Mesenchymal stem cell (in vitro differentiated cells and primary cell): ENCODE measurements at regions not wholly inside any gene's neighbourhood (a gene's known extent, or its start where the extent isn't known, plus 50 kb on each side); places are given as distances from the start of the nearest gene placed in this dataset.
"Not testable (repeated sequence)": the region's sequence is repeated elsewhere in the genome, so short reads cannot be mapped to it uniquely, and the experiment has no call there.

Experiments used
- DNase-seq: peaks from one replicate; pipeline ENCODE4 v3.0.0-alpha.2; 2013
- H2AFZ ChIP-seq: one replicate; pipeline ENCODE4 v1.6.1; 2013; ENCODE audit warnings: low read depth, mild to moderate bottlenecking, control low read depth, inconsistent platforms, low read length, moderate library complexity
- H2AK5ac ChIP-seq: 2 replicates; pipeline ENCODE4 v1.6.1; 2013; ENCODE audit warnings: low read length, moderate library complexity, mild to moderate bottlenecking, inconsistent platforms; ENCODE audit not compliant: severe bottlenecking
- H2BK120ac ChIP-seq: one replicate; pipeline ENCODE4 v1.6.1; 2013; ENCODE audit warnings: low read depth, mild to moderate bottlenecking, inconsistent platforms, low read length, moderate library complexity
- H2BK12ac ChIP-seq, 2 experiments: one replicate each; pipeline ENCODE4 v1.6.1; 2013; ENCODE audit warnings: inconsistent platforms in 2 of 2, low read length in 2 of 2, mild to moderate bottlenecking in 2 of 2, moderate library complexity in 2 of 2, control low read depth in 1 of 2
- H2BK15ac ChIP-seq: one replicate; pipeline ENCODE4 v1.6.1; 2013; ENCODE audit warnings: mild to moderate bottlenecking, low read depth, inconsistent platforms; ENCODE audit not compliant: poor library complexity, severe bottlenecking
- H2BK5ac ChIP-seq: 2 replicates; pipeline ENCODE4 v1.6.1; 2013; ENCODE audit warnings: low read depth, mild to moderate bottlenecking, low read length, control low read depth, inconsistent platforms; ENCODE audit not compliant: poor library complexity, severe bottlenecking
- H3K14ac ChIP-seq, 2 experiments: one replicate each; pipeline ENCODE4 v1.6.1; 2013; ENCODE audit warnings: inconsistent platforms in 2 of 2, low read length in 2 of 2, control low read depth in 1 of 2, mild to moderate bottlenecking in 1 of 2, moderate library complexity in 1 of 2
- H3K18ac ChIP-seq, 2 experiments: one replicate each; pipeline ENCODE4 v1.6.1; 2013; ENCODE audit warnings: inconsistent platforms in 2 of 2, low read length in 2 of 2, control low read depth in 1 of 2, low read depth in 1 of 2, mild to moderate bottlenecking in 1 of 2
- H3K23ac ChIP-seq, 2 experiments: one replicate each; pipeline ENCODE4 v1.6.1; 2013; ENCODE audit warnings: inconsistent platforms in 2 of 2, low read length in 2 of 2, mild to moderate bottlenecking in 2 of 2, moderate library complexity in 2 of 2, control low read depth in 1 of 2
- H3K27ac ChIP-seq: 2 replicates; pipeline ENCODE4 v1.5.1; 2013; ENCODE audit warnings: mild to moderate bottlenecking, moderate library complexity, low read length, control low read depth, inconsistent platforms; ENCODE audit not compliant: poor library complexity, severe bottlenecking
- H3K27me3 ChIP-seq, 2 experiments: 2 replicates each; pipeline versions ENCODE4 v1.6.1 to v1.7.0; 2013; ENCODE audit warnings: low read length in 2 of 2, mild to moderate bottlenecking in 2 of 2, moderate library complexity in 2 of 2, control low read depth in 1 of 2, inconsistent platforms in 1 of 2; ENCODE audit not compliant: control insufficient read depth in 1 of 2, insufficient read depth in 1 of 2
- H3K36me3 ChIP-seq, 2 experiments: 2 replicates each; pipeline versions ENCODE4 v1.6.1 to v1.7.0; 2013; ENCODE audit warnings: low read length in 2 of 2, control low read depth in 1 of 2, inconsistent platforms in 1 of 2, low read depth in 1 of 2, mild to moderate bottlenecking in 1 of 2; ENCODE audit not compliant: insufficient read depth in 2 of 2, control insufficient read depth in 1 of 2
- H3K4ac ChIP-seq, 2 experiments: one replicate each; pipeline ENCODE4 v1.6.1; 2013; ENCODE audit warnings: inconsistent platforms in 2 of 2, low read length in 2 of 2, mild to moderate bottlenecking in 2 of 2, moderate library complexity in 2 of 2, control low read depth in 1 of 2, low read depth in 1 of 2
- H3K4me1 ChIP-seq: 2 replicates; pipeline ENCODE4 v1.6.1; 2013; ENCODE audit warnings: low read depth, low read length, control low read depth; ENCODE audit not compliant: control insufficient read depth, insufficient read depth
- H3K4me2 ChIP-seq: 2 replicates; pipeline ENCODE4 v1.6.1; 2013; ENCODE audit warnings: low read length, mild to moderate bottlenecking, inconsistent platforms; ENCODE audit not compliant: poor library complexity, severe bottlenecking
- H3K4me3 ChIP-seq, 2 experiments: 2 replicates each; pipeline versions ENCODE4 v1.5.1 to v1.7.0; 2013; ENCODE audit warnings: low read length in 2 of 2, mild to moderate bottlenecking in 2 of 2, control low read depth in 1 of 2, low read depth in 1 of 2; ENCODE audit not compliant: insufficient read depth in 1 of 2
- H3K79me1 ChIP-seq: replicated peaks from 2 replicates; pipeline ENCODE4 v1.6.1; 2013; ENCODE audit warnings: mild to moderate bottlenecking, control low read depth, low read length, inconsistent platforms; ENCODE audit not compliant: poor library complexity, severe bottlenecking
- H3K9ac ChIP-seq: 2 replicates; pipeline ENCODE4 v1.7.0; 2013; ENCODE audit warnings: mild to moderate bottlenecking, low read length, moderate library complexity
- H3K9me3 ChIP-seq: 2 replicates; pipeline ENCODE4 v1.7.0; 2013; ENCODE audit warnings: mild to moderate bottlenecking, low read length; ENCODE audit not compliant: control insufficient read depth
- H4K8ac ChIP-seq: one replicate; pipeline ENCODE4 v1.6.1; 2013; ENCODE audit warnings: inconsistent platforms, mild to moderate bottlenecking, low read length, moderate library complexity
- H4K91ac ChIP-seq: one replicate; pipeline ENCODE4 v1.6.1; 2013; ENCODE audit warnings: mild to moderate bottlenecking, low read length, inconsistent platforms
- WGBS: methylation state at CpG from one replicate; pipeline ENCODE4 v1.1.7; 2013; ENCODE audit warnings: mixed read lengths; 5-methylcytosine and 5-hydroxymethylcytosine counted together

DNA sequence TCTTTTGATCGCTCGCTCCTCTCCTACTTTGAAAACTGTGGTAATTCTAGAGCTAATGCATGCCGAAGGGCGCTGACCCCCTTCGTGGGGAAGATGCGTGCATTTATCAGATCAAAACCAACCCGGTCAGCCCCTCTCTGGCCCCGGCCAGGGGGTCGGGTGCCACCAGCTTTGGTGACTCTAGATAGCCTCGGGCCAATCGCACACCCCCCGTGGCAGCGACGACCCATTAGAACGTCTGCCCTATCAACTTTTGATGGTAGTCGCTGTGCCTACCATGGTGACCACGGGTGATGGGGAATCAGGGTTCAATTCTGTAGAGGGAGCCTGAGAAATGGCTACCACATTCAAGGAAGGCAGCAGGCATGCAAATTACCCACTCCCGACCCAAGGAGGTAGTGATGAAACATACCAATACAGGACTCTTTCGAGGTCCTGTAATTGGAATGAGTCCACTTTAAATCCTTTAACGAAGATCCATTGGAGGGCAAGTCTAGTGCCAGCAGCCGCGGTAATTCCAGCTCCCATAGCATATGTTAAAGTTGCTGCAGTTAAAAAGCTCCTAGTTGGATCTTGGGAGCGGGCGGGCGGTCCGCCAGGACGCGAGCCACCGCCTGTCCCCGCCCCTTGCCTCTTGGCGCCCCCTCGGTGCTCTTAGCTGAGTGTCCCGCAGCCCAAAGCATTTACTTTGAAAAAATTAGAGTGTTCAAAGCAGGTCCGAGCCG lies 3898.2 kb upstream of the OR11H1 start:
- WGBS, result 90% methylated on average over 35 of the region's 35 CpGs
- Histone ChIP-seq H3K4ac (no peak overlapping the region), H2AFZ (no peak overlapping the region)

DNA sequence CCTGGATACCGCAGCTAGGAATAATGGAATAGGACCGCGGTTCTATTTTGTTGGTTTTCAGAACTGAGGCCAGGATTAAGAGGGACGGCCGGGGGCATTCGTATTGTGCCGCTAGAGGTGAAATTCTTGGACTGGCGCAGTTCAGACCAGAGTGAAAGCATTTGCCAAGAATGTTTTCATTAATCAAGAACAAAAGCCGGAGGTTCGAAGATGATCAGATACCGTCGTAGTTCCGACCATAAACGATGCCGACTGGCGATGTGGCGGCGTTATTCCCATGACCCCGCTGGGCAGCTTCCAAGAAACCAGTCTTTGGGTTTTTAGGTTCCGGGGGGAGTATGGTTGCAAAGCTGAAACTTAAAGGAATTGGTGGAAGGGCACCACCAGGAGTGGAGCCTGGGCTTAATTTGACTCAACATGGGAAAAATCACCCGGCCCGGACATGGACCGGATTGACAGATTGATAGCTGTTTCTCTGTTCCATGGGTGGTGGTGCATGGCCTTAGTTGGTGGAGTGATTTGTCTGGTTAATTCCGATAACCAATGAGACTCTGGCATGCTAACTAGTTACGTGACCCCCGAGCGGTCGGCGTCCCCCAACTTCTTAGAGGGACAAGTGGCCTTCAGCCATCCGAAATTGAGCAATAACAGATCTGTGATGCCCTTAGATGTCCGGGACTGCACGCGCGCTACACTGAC lies 3897.5 kb upstream of the OR11H1 start:
- not testable (repeated sequence) for H4K91ac ChIP-seq, H3K4me3 ChIP-seq, H2BK15ac ChIP-seq, H3K79me1 ChIP-seq, H2AFZ ChIP-seq, H3K18ac ChIP-seq, H3K27me3 ChIP-seq, H3K4me2 ChIP-seq, H2AK5ac ChIP-seq, DNase-seq, H3K36me3 ChIP-seq, H3K9me3 ChIP-seq, H3K14ac ChIP-seq, H3K23ac ChIP-seq, H2BK120ac ChIP-seq, H3K4ac ChIP-seq, H3K27ac ChIP-seq, H3K9ac ChIP-seq, H3K4me1 ChIP-seq, H2BK12ac ChIP-seq, H4K8ac ChIP-seq
- WGBS, result 92% methylated on average over 34 of the region's 34 CpGs
- H2BK5ac ChIP-seq, result peak overlapping the region; percentile 48

More for the DNA sequence above, 3898.2 kb upstream of the OR11H1 start:
- Histone ChIP-seq H2BK15ac (no peak overlapping the region), H3K36me3 (peaks cover 0 to 3% of the 10 kb centered on the region in 2 experiments), H3K79me1 (no peaks in the 10 kb centered on the region), H3K27me3 (no peaks in the 10 kb centered on the region), H2BK120ac (no peak overlapping the region), H2BK5ac (no peak overlapping the region), H3K23ac (no peak overlapping the region), H3K27ac (no peak overlapping the region), H2AK5ac (no peak overlapping the region), H4K8ac (no peak overlapping the region), H3K9ac (no peak overlapping the region), H3K18ac (no peak overlapping the region), H3K4me2 (no peak overlapping the region), H3K14ac (no peak overlapping the region), H3K9me3 (peaks cover 7% of the 10 kb centered on the region), H3K4me1 (peaks cover 4% of the 10 kb centered on the region), H4K91ac (no peak overlapping the region), H2BK12ac (no peak overlapping the region), H3K4me3 (no peak overlapping the region)
- DNase-seq, result no peak
